H1 (cell line): ENCODE measurements at regions not wholly inside any gene's neighbourhood (a gene's known extent, or its start where the extent isn't known, plus 50 kb on each side); places are given as distances from the start of the nearest gene placed in this dataset.

Source experiments
- CTCF ChIA-PET: fragments of 300-600 bp; sonication (Branson Sonifier 250); formaldehyde crosslinking; loops from one replicate; lab custom pipeline; 2021; ENCODE audit not compliant: partially characterized antibody; lab: Charles Lee
- POLR2A ChIA-PET: fragments of 300-600 bp; sonication (Branson Sonifier 250); formaldehyde crosslinking; loops from one replicate; lab custom pipeline; 2021; ENCODE audit warnings: inconsistent platforms; ENCODE audit not compliant: partially characterized antibody; lab: Charles Lee
- DNase-seq, 2 experiments: peaks; one replicate each; pipeline versions ENCODE4 v3.0.0 to v3.0.0-alpha.2; 2010 to 2022; ENCODE audit warnings: low spot score in 2 of 2, low read depth in 1 of 2, mixed read lengths in 1 of 2
- FAIRE-seq: peaks from 2 replicates; lab custom pipeline; 2011; peaks lifted over from hg19 to GRCh38; lab: Jason Lieb, UNC
- H2AFZ ChIP-seq: 2 replicates; pipeline ENCODE4 v1.8.1; 2012; ENCODE audit warnings: low read length, inconsistent platforms
- H2AK5ac ChIP-seq: 2 replicates; pipeline ENCODE4 v1.6.1; 2013; ENCODE audit warnings: low read depth, low read length
- H2BK120ac ChIP-seq: replicated peaks from 2 replicates; pipeline ENCODE3; 2013; ENCODE audit warnings: low read depth, low read length, inconsistent platforms
- H2BK12ac ChIP-seq: 2 replicates; pipeline ENCODE4 v1.6.1; 2013; ENCODE audit warnings: low read depth, low read length
- H2BK15ac ChIP-seq: 2 replicates; pipeline ENCODE4 v1.6.1; 2013; ENCODE audit warnings: low read length
- H2BK20ac ChIP-seq: 2 replicates; pipeline ENCODE4 v1.6.1; 2013; ENCODE audit warnings: low read length
- H2BK5ac ChIP-seq: 2 replicates; pipeline ENCODE4 v1.6.1; 2013; ENCODE audit warnings: low read depth, low read length
- H3K14ac ChIP-seq: 2 replicates; pipeline ENCODE4 v1.6.1; 2013; ENCODE audit warnings: inconsistent platforms; ENCODE audit not compliant: insufficient read length
- H3K18ac ChIP-seq: 2 replicates; pipeline ENCODE4 v1.6.1; 2013; ENCODE audit warnings: low read length; ENCODE audit errors: extremely low read depth
- H3K23ac ChIP-seq: 2 replicates; pipeline ENCODE4 v1.6.1; 2013; ENCODE audit warnings: inconsistent platforms; ENCODE audit not compliant: insufficient read length
- H3K23me2 ChIP-seq: 2 replicates; pipeline ENCODE4 v1.6.1; 2013; ENCODE audit warnings: low read depth, low read length
- H3K27ac ChIP-seq: 2 replicates; pipeline ENCODE4 v1.6.1; 2011; ENCODE audit warnings: low read depth, low read length, inconsistent platforms
- H3K27me3 ChIP-seq, 4 experiments: replicated peaks in 1 of 4; 1 replicate in 1 of 4; 2 replicates in 3 of 4; pipeline versions ENCODE4 v1.6.1 to v1.8.1; 2011 to 2013; ENCODE audit warnings: low read length in 3 of 4, mild to moderate bottlenecking in 3 of 4, inconsistent platforms in 2 of 4, mixed read lengths in 2 of 4, moderate library complexity in 1 of 4; ENCODE audit not compliant: control insufficient read depth in 3 of 4, insufficient read depth in 3 of 4; ENCODE audit errors: extremely low read depth in 1 of 4
- H3K36me3 ChIP-seq, 4 experiments: 2 replicates each; pipeline versions ENCODE4 v1.6.1 to v1.8.1; 2011 to 2013; ENCODE audit warnings: mild to moderate bottlenecking in 4 of 4, low read length in 3 of 4, moderate library complexity in 2 of 4, control low read depth in 1 of 4, inconsistent platforms in 1 of 4; ENCODE audit not compliant: insufficient read depth in 4 of 4, control insufficient read depth in 2 of 4
- H3K4ac ChIP-seq: replicated peaks from 2 replicates; pipeline ENCODE3; 2013; ENCODE audit warnings: low read length, low read depth, mixed read lengths, inconsistent platforms; ENCODE audit not compliant: insufficient read length
- H3K4me1 ChIP-seq, 4 experiments: replicated peaks in 1 of 4; 1 replicate in 1 of 4; 2 replicates in 3 of 4; pipeline versions ENCODE4 v1.6.1 to v1.8.1; 2011 to 2013; ENCODE audit warnings: low read length in 3 of 4, inconsistent platforms in 2 of 4, mixed read lengths in 1 of 4; ENCODE audit not compliant: insufficient read depth in 4 of 4, control insufficient read depth in 3 of 4
- H3K4me2 ChIP-seq, 2 experiments: 2 replicates each; pipeline versions ENCODE4 v1.6.1 to v1.8.1; 2011 to 2013; ENCODE audit warnings: low read depth in 2 of 2, low read length in 2 of 2, control low read depth in 1 of 2, inconsistent platforms in 1 of 2, mild to moderate bottlenecking in 1 of 2; ENCODE audit not compliant: insufficient read depth in 1 of 2
- H3K4me3 ChIP-seq, 4 experiments: fragments of 200-600, 300-600 bp in 1 of 4; sonication (generic), shearing (Covaris generic), sonication (Bioruptor Twin) in 1 of 4; 2 replicates each; pipeline versions ENCODE4 v1.5.1 to v1.8.1; 2011 to 2016; ENCODE audit warnings: low read length in 4 of 4, low read depth in 3 of 4, control low read depth in 2 of 4, inconsistent platforms in 2 of 4, mild to moderate bottlenecking in 2 of 4, mixed read lengths in 1 of 4, moderate library complexity in 1 of 4; ENCODE audit not compliant: insufficient read depth in 2 of 4; ENCODE audit errors: extremely low read depth in 1 of 4
- H3K56ac ChIP-seq: replicated peaks from 2 replicates; pipeline ENCODE3; 2013; ENCODE audit warnings: low read depth, mild to moderate bottlenecking, mixed read lengths, low read length, inconsistent platforms; ENCODE audit not compliant: insufficient read length
- H3K79me1 ChIP-seq: 2 replicates; pipeline ENCODE4 v1.6.1; 2013; ENCODE audit warnings: low read depth, low read length, control low read depth
- H3K79me2 ChIP-seq, 2 experiments: 2 replicates each; pipeline versions ENCODE4 v1.6.1 to v1.8.1; 2012 to 2013; ENCODE audit warnings: low read length in 2 of 2, mild to moderate bottlenecking in 2 of 2, inconsistent platforms in 1 of 2; ENCODE audit not compliant: insufficient read depth in 2 of 2, control insufficient read depth in 1 of 2
- H3K9ac ChIP-seq, 4 experiments: replicated peaks in 1 of 4; 1 replicate in 1 of 4; 2 replicates in 3 of 4; pipeline versions ENCODE4 v1.6.1 to v1.8.1; 2011 to 2013; ENCODE audit warnings: low read depth in 3 of 4, low read length in 3 of 4, control low read depth in 2 of 4, mild to moderate bottlenecking in 2 of 4, moderate library complexity in 2 of 4, inconsistent platforms in 1 of 4; ENCODE audit errors: extremely low read depth in 1 of 4
- H3K9me3 ChIP-seq, 2 experiments: 2 replicates each; pipeline versions ENCODE4 v1.6.1 to v1.8.1; 2012 to 2013; ENCODE audit warnings: mild to moderate bottlenecking in 2 of 2, moderate library complexity in 2 of 2, control low read depth in 1 of 2, inconsistent platforms in 1 of 2, low read depth in 1 of 2, low read length in 1 of 2, mixed read lengths in 1 of 2; ENCODE audit not compliant: insufficient read depth in 2 of 2
- H4K20me1 ChIP-seq, 2 experiments: replicated peaks in 1 of 2; 2 replicates each; pipeline versions ENCODE3 to v1.8.1; 2011 to 2013; ENCODE audit warnings: inconsistent platforms in 2 of 2, low read length in 2 of 2, mild to moderate bottlenecking in 1 of 2; ENCODE audit not compliant: insufficient read depth in 2 of 2, control insufficient read depth in 1 of 2
- H4K5ac ChIP-seq: 2 replicates; pipeline ENCODE4 v1.6.1; 2013; ENCODE audit warnings: low read length, low read depth, mixed read lengths, inconsistent platforms; ENCODE audit not compliant: insufficient read length
- H4K8ac ChIP-seq: 2 replicates; pipeline ENCODE4 v1.8.0; 2013; ENCODE audit warnings: mild to moderate bottlenecking, moderate library complexity, low read length, inconsistent platforms; ENCODE audit not compliant: insufficient read depth; ENCODE audit errors: extremely low read depth
- H4K91ac ChIP-seq: replicated peaks from 2 replicates; pipeline ENCODE3; 2013; ENCODE audit warnings: low read length, mixed read lengths, inconsistent platforms; ENCODE audit not compliant: insufficient read length
- BRCA1 ChIP-seq: IDR thresholded peaks from 2 replicates; pipeline ENCODE4 v1.6.1; 2012; ENCODE audit warnings: low read depth, low read length, improper control_type of control experiment
- CBX5 ChIP-seq: fragments of 300-800, 300-1000 bp; sonication (generic); IDR thresholded peaks from 2 replicates; pipeline ENCODE4 v1.7.1; 2016; ENCODE audit warnings: antibody characterized with exemption, low read length, low read depth
- CREB1 ChIP-seq: IDR thresholded peaks from 2 replicates; pipeline ENCODE4 v1.6.1; 2012; ENCODE audit warnings: inconsistent platforms
- CTBP2 ChIP-seq: IDR thresholded peaks from 2 replicates; pipeline ENCODE4 v1.7.0; 2011; ENCODE audit warnings: borderline replicate concordance, mild to moderate bottlenecking, moderate library complexity, mixed read lengths, low read length; ENCODE audit not compliant: insufficient read depth, insufficient read length
- KDM1A ChIP-seq: fragments of 200-600, 300-600 bp; sonication (generic); IDR thresholded peaks from 2 replicates; pipeline ENCODE4 v1.7.1; 2016; ENCODE audit warnings: mild to moderate bottlenecking, low read length, borderline replicate concordance
- POU5F1 ChIP-seq: IDR thresholded peaks from 2 replicates; pipeline ENCODE4 v1.6.1; 2011; ENCODE audit warnings: low read depth, mild to moderate bottlenecking, low read length, moderate library complexity
- RBBP5 ChIP-seq: IDR thresholded peaks from 2 replicates; pipeline ENCODE4 v1.7.1; 2012; ENCODE audit warnings: low read depth, mild to moderate bottlenecking, inconsistent platforms, low read length, moderate library complexity, borderline replicate concordance
- SIN3A ChIP-seq, 2 experiments: IDR thresholded peaks in 1 of 2; conservative IDR thresholded peaks in 1 of 2; 2 replicates each; pipeline ENCODE4 v1.6.1; 2011 to 2012; ENCODE audit warnings: low read length in 2 of 2, improper control_type of control experiment in 1 of 2, low read depth in 1 of 2, mild to moderate bottlenecking in 1 of 2
- TEAD4 ChIP-seq: IDR thresholded peaks from 2 replicates; pipeline ENCODE4 v1.6.1; 2012; ENCODE audit warnings: low read depth, low read length, inconsistent platforms, mixed read lengths
- YY1 ChIP-seq: IDR thresholded peaks from 2 replicates; pipeline ENCODE4 v1.6.1; 2011; ENCODE audit warnings: low read depth, mild to moderate bottlenecking, low read length
- WGBS, 2 experiments: shearing (Covaris generic) in 1 of 2; methylation state at CpG; one replicate each; pipeline versions ENCODE4 v1.1.6 to v1.1.7; 2013 to 2015; ENCODE audit warnings: low lambda C conversion rate in 2 of 2, mixed read lengths in 2 of 2, inconsistent platforms in 1 of 2, low coverage in 1 of 2, missing lambda C conversion rate in 1 of 2; ENCODE audit not compliant: insufficient replicate concordance in 2 of 2, insufficient coverage in 1 of 2, insufficient read length in 1 of 2; ENCODE audit errors: extremely low coverage in 1 of 2, missing lambda C conversion rate in 1 of 2; 5-methylcytosine and 5-hydroxymethylcytosine counted together
- TF ChIP-seq, protein P1 (sequence below): IDR thresholded peaks from 2 replicates; pipeline ENCODE4 v1.6.1; 2012; ENCODE audit warnings: low read length, inconsistent platforms
- TF ChIP-seq, protein P2 (sequence below): IDR thresholded peaks from 2 replicates; pipeline ENCODE4 v1.6.1; 2012; ENCODE audit warnings: inconsistent platforms

DNA sequence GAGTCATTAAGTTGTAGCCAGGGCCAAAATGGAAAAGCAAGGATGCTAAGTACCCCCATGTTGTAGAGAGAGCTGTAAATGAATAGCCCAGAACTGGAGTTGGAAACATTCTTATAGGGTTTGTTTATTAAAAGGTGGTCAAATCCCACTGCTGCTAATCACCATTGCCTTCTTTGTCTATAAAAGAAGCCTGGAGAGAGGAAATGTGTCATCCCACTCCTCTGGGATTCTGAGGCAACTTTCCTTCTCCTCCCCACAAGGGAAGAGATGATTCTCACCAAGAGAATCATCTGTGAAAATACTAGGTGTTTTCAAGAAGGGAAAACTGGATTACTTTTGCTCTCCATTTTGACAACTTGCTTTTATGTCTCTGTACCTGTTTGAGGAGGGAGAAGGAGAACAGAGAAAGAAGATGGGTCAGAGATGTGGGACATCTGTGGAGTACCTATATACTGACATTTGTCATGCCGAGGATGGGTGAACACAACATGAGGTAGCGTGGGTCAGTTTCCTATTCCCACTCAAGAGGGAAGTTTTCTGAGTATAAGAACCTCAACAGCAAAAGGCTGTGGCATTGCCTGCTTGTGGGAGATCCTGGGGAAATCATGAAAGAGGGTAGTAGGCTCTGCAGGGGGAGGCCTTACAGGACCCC is 262.2 kb downstream of the KIF20B start:
- no peak overlapping the region for H3K4me2 ChIP-seq
- no peak overlapping the region for H2BK20ac ChIP-seq
- no peak overlapping the region for H2AFZ ChIP-seq
- TF ChIP-seq, protein P1, sequence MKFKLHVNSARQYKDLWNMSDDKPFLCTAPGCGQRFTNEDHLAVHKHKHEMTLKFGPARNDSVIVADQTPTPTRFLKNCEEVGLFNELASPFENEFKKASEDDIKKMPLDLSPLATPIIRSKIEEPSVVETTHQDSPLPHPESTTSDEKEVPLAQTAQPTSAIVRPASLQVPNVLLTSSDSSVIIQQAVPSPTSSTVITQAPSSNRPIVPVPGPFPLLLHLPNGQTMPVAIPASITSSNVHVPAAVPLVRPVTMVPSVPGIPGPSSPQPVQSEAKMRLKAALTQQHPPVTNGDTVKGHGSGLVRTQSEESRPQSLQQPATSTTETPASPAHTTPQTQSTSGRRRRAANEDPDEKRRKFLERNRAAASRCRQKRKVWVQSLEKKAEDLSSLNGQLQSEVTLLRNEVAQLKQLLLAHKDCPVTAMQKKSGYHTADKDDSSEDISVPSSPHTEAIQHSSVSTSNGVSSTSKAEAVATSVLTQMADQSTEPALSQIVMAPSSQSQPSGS: no peak
- TF ChIP-seq CREB1 (no peak), RBBP5 (no peak), CTBP2 (no peak), YY1 (no peak), TEAD4 (no peak), SIN3A (conservative IDR thresholded peaks at IDR 0.05 in 1 of 2, IDR thresholded peaks at IDR 0.05 in 1 of 2; ENCODE audit: low read depth in 1 of 2, low read length in 2 of 2) (no peak), KDM1A (no peak), BRCA1 (no peak), POU5F1 (no peak), CBX5 (no peak)
- TF ChIP-seq, protein P2, sequence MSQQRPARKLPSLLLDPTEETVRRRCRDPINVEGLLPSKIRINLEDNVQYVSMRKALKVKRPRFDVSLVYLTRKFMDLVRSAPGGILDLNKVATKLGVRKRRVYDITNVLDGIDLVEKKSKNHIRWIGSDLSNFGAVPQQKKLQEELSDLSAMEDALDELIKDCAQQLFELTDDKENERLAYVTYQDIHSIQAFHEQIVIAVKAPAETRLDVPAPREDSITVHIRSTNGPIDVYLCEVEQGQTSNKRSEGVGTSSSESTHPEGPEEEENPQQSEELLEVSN: no peak

More for the DNA sequence above, 262.2 kb downstream of the KIF20B start:
- H2BK15ac ChIP-seq: no peak overlapping the region
- H3K9ac ChIP-seq: no peak overlapping the region
- H3K9me3 ChIP-seq: no peaks in the 10 kb centered on the region
- no peaks in the 10 kb centered on the region for H3K27me3 ChIP-seq
- CTCF ChIA-PET: no interaction called here
- no peaks in the 10 kb centered on the region for H3K36me3 ChIP-seq
- no peak overlapping the region for H4K91ac ChIP-seq
- no peak overlapping the region for H3K23ac ChIP-seq
- no peak overlapping the region for H3K27ac ChIP-seq
- no peaks in the 10 kb centered on the region for H3K4me1 ChIP-seq
- H2BK120ac ChIP-seq: no peak overlapping the region
- no peaks in the 10 kb centered on the region for H3K79me1 ChIP-seq
- no peaks in the 10 kb centered on the region for H3K23me2 ChIP-seq
- no peak overlapping the region for H2BK12ac ChIP-seq
- H3K79me2 ChIP-seq: no peaks in the 10 kb centered on the region
- POLR2A ChIA-PET: no interaction called here
- H2AK5ac ChIP-seq: no peak overlapping the region
- no peak overlapping the region for H4K8ac ChIP-seq
- WGBS, 2 experiments: 95% methylated on average over 2 of the region's 2 CpGs; no CpG with 5 or more reads in 1 of the 2 experiments
- no peak overlapping the region for H3K18ac ChIP-seq
- no peak overlapping the region for H2BK5ac ChIP-seq
- H3K14ac ChIP-seq: no peak overlapping the region
- H3K56ac ChIP-seq: no peak overlapping the region
- no peak overlapping the region for H3K4me3 ChIP-seq
- no peak overlapping the region for H3K4ac ChIP-seq
- no peak for DNase-seq
- FAIRE-seq: no peak
- H4K5ac ChIP-seq: no peak overlapping the region
- no peaks in the 10 kb centered on the region for H4K20me1 ChIP-seq
